PC-3 (cell line): ENCODE measurements at regions not wholly inside any gene's neighbourhood (a gene's known extent, or its start where the extent isn't known, plus 50 kb on each side); places are given as distances from the start of the nearest gene placed in this dataset.

Experiments used
- CTCF ChIP-seq: fragments of 300-600 bp; sonication (generic); conservative IDR thresholded peaks from 2 replicates; pipeline ENCODE4 v1.5.1; 2017; ENCODE audit warnings: antibody characterized with exemption, low read depth, mild to moderate bottlenecking, low read length
- EZH2 ChIP-seq: fragments of 300-600 bp; sonication (generic); IDR thresholded peaks from one replicate; pipeline ENCODE4 v1.6.1; 2017; ENCODE audit warnings: antibody characterized with exemption, mild to moderate bottlenecking, low read length; ENCODE audit not compliant: unreplicated experiment
- EZH2phosphoT487 ChIP-seq: fragments of 300-600 bp; sonication (generic); IDR thresholded peaks from 2 replicates; pipeline ENCODE4 v1.6.1; 2018; ENCODE audit warnings: mild to moderate bottlenecking, antibody characterized with exemption, low read length, borderline replicate concordance

GRCh38 chr1:196070940-196071339, 537.3 kb downstream of the KCNT2 start:
- no peak for TF ChIP-seq CTCF
- TF ChIP-seq EZH2 = no peak
- no peak for TF ChIP-seq EZH2phosphoT487
